Suprapubic skin (tissue), 4 donors: ENCODE measurements at regions not wholly inside any gene's neighbourhood (a gene's known extent, or its start where the extent isn't known, plus 50 kb on each side); places are given as distances from the start of the nearest gene placed in this dataset.

ENCODE experiments used
- CTCF ChIP-seq, 2 donors: fragments of 200-600 bp in 1 of 2; fragments of 450-650 bp in 1 of 2; sonication (generic) in 1 of 2; IDR thresholded peaks; one replicate each; pipeline ENCODE4 v1.5.1; 2016 to 2019; ENCODE audit warnings: antibody characterized with exemption in 2 of 2, mild to moderate bottlenecking in 1 of 2, moderate library complexity in 1 of 2
- EP300 ChIP-seq: sonication (generic); formaldehyde crosslinking; IDR thresholded peaks from one replicate; pipeline ENCODE4 v1.6.1; 2017; ENCODE audit warnings: antibody characterized with exemption
- POLR2A ChIP-seq, 2 donors: fragments of 450-650 bp; IDR thresholded peaks; one replicate each; pipeline ENCODE4 v1.6.1; 2017; ENCODE audit warnings: antibody characterized with exemption in 2 of 2, mild to moderate bottlenecking in 2 of 2, moderate library complexity in 2 of 2
- POLR2AphosphoS5 ChIP-seq, 3 donors: sonication (generic); formaldehyde crosslinking; IDR thresholded peaks; one replicate each; pipeline ENCODE4 v1.6.1; 2017; ENCODE audit warnings: antibody characterized with exemption in 3 of 3

GRCh38 chr14:42141328-42141727 lies 534.7 kb downstream of the LRFN5 start:
- no peak for TF ChIP-seq CTCF (IDR thresholded peaks at IDR 0.05)
- no peak for TF ChIP-seq POLR2AphosphoS5 (IDR thresholded peaks at IDR 0.05)
- TF ChIP-seq POLR2A (IDR thresholded peaks at IDR 0.05) = no peak
- TF ChIP-seq EP300 = no peak
